Loucy (cell line): ENCODE measurements at regions not wholly inside any gene's neighbourhood (a gene's known extent, or its start where the extent isn't known, plus 50 kb on each side); places are given as distances from the start of the nearest gene placed in this dataset.
A peak's percentile ranks its signal among the peaks of the same experiment; 100 is the strongest.

Experiments
- H2AFZ ChIP-seq: fragments of 200-600 bp; sonication (generic); 2 replicates; pipeline ENCODE4 v1.6.0; 2016; ENCODE audit warnings: antibody characterized with exemption, mild to moderate bottlenecking, low read length, moderate library complexity
- H3F3A ChIP-seq: fragments of 200-600 bp; 2 replicates; pipeline ENCODE4 v1.6.0; 2016; ENCODE audit warnings: antibody characterized with exemption, low read depth, mild to moderate bottlenecking
- H3K27me3 ChIP-seq: fragments of 200-600 bp; sonication (generic); 2 replicates; pipeline ENCODE4 v1.6.1; 2014; ENCODE audit warnings: low read length, mild to moderate bottlenecking; ENCODE audit not compliant: insufficient read depth, poor library complexity, severe bottlenecking
- H3K36me3 ChIP-seq: fragments of 200-600 bp; sonication (generic); 2 replicates; pipeline ENCODE4 v1.6.1; 2016; ENCODE audit warnings: low read length; ENCODE audit not compliant: insufficient read depth
- H3K4me1 ChIP-seq: fragments of 200-600 bp; sonication (generic); 2 replicates; pipeline ENCODE4 v1.5.1; 2014; ENCODE audit warnings: low read length, mild to moderate bottlenecking; ENCODE audit not compliant: insufficient read depth, poor library complexity, severe bottlenecking
- H3K4me2 ChIP-seq: fragments of 200-600 bp; sonication (generic); 2 replicates; pipeline ENCODE4 v1.6.0; 2014; ENCODE audit warnings: antibody characterized with exemption, low read length, low read depth, mild to moderate bottlenecking; ENCODE audit not compliant: poor library complexity, severe bottlenecking
- H3K4me3 ChIP-seq: fragments of 200-600 bp; sonication (generic); 2 replicates; pipeline ENCODE4 v1.5.1; 2014; ENCODE audit warnings: low read length, mild to moderate bottlenecking, mixed read lengths; ENCODE audit not compliant: poor library complexity, severe bottlenecking
- H3K79me2 ChIP-seq: fragments of 200-600 bp; sonication (generic); 2 replicates; pipeline ENCODE4 v1.6.1; 2014; ENCODE audit warnings: low read length; ENCODE audit not compliant: insufficient read depth
- H3K9ac ChIP-seq: fragments of 200-600 bp; sonication (generic); 2 replicates; pipeline ENCODE4 v1.6.0; 2014; ENCODE audit warnings: mild to moderate bottlenecking, low read depth, low read length, moderate library complexity; ENCODE audit not compliant: poor library complexity, severe bottlenecking
- H3K9me2 ChIP-seq: fragments of 200-600 bp; sonication (generic); replicated peaks from 2 replicates; pipeline ENCODE4 v1.6.1; 2016; ENCODE audit warnings: low read depth, low read length, mixed read lengths
- H3K9me3 ChIP-seq: fragments of 200-600 bp; sonication (generic); 2 replicates; pipeline ENCODE4 v1.6.1; 2014; ENCODE audit warnings: mild to moderate bottlenecking, antibody characterized with exemption, low read length, low read depth; ENCODE audit not compliant: insufficient read depth
- H4K20me1 ChIP-seq: fragments of 200-600 bp; sonication (generic); 2 replicates; pipeline ENCODE4 v1.6.0; 2014; ENCODE audit warnings: antibody characterized with exemption, low read length, mild to moderate bottlenecking; ENCODE audit not compliant: insufficient read depth, poor library complexity, severe bottlenecking
- EZH2phosphoT487 ChIP-seq: fragments of 200-600 bp; IDR thresholded peaks from 2 replicates; pipeline ENCODE4 v1.6.1; 2018; ENCODE audit warnings: antibody characterized with exemption, mild to moderate bottlenecking, moderate library complexity, borderline replicate concordance
- TF ChIP-seq, protein P1 (sequence below): fragments of 200-600 bp; sonication (generic); conservative IDR thresholded peaks from 2 replicates; pipeline ENCODE4 v1.5.1; 2014; ENCODE audit warnings: mild to moderate bottlenecking, antibody characterized with exemption, low read length

DNA sequence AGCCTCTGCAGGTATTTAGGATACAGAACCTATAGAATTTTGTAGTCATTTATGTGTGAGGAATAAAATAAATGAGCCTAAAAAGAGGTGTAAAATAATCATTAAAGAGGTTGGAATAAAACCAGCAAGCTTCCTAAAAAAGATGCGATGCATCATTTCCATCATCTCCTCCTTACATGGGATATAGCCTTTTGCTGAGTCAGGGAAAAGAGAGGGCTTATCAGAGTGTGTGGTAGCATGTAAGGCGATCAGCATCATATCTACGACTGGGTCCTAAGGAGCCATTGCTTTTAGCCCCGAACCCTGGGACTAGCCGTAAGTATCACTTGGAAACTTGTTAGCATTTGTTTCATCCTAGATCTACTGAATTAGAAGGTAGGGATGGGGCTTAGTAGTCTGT, 94.9 kb downstream of the DTWD1 start:
- Histone ChIP-seq H3K4me1 (peaks cover 28% of the 10 kb centered on the region), H3K4me2 (peak overlapping the region; percentile 45), H4K20me1 (no peaks in the 10 kb centered on the region), H3K27me3 (no peaks in the 10 kb centered on the region), H3K79me2 (no peaks in the 10 kb centered on the region), H3K9me3 (peaks cover 7% of the 10 kb centered on the region; the same call in 1 of the 2 replicates), H3F3A (no peaks in the 10 kb centered on the region), H3K4me3 (no peak overlapping the region), H3K9me2 (no peaks in the 10 kb centered on the region), H2AFZ (no peak overlapping the region), H3K9ac (no peak overlapping the region), H3K36me3 (no peaks in the 10 kb centered on the region)
- TF ChIP-seq, protein P1, sequence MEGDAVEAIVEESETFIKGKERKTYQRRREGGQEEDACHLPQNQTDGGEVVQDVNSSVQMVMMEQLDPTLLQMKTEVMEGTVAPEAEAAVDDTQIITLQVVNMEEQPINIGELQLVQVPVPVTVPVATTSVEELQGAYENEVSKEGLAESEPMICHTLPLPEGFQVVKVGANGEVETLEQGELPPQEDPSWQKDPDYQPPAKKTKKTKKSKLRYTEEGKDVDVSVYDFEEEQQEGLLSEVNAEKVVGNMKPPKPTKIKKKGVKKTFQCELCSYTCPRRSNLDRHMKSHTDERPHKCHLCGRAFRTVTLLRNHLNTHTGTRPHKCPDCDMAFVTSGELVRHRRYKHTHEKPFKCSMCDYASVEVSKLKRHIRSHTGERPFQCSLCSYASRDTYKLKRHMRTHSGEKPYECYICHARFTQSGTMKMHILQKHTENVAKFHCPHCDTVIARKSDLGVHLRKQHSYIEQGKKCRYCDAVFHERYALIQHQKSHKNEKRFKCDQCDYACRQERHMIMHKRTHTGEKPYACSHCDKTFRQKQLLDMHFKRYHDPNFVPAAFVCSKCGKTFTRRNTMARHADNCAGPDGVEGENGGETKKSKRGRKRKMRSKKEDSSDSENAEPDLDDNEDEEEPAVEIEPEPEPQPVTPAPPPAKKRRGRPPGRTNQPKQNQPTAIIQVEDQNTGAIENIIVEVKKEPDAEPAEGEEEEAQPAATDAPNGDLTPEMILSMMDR, result no peak
- no peak for TF ChIP-seq EZH2phosphoT487

DNA sequence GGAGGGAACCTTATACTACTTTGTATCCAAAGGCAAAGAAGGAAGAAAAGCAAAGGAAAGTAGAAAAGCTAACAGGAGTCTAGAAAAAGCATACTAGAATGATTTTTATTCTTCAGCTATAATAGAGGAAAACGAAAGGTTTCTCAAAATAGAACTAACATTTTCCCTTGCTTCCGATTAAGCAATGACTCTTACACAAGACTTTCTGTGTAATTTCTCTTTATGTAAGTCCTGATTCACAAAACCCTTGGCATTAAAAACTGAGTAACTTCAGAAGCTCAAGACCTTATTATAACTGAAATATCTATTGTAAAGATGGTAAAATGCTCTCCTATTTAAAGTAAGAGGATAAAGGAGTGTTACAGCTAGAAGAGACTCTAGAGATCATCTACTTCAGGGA, 97.4 kb downstream of the DTWD1 start:
- no peaks in the 10 kb centered on the region for H4K20me1 ChIP-seq
- peaks cover 21% of the 10 kb centered on the region for H3K4me1 ChIP-seq
- no peaks in the 10 kb centered on the region for H3K9me3 ChIP-seq
- H2AFZ ChIP-seq, result no peak overlapping the region
- no peaks in the 10 kb centered on the region for H3F3A ChIP-seq
- H3K79me2 ChIP-seq, result no peaks in the 10 kb centered on the region
- H3K9me2 ChIP-seq, result no peaks in the 10 kb centered on the region
- no peak overlapping the region for H3K4me2 ChIP-seq
- H3K27me3 ChIP-seq, result no peaks in the 10 kb centered on the region
- H3K9ac ChIP-seq, result no peak overlapping the region
- no peak for TF ChIP-seq EZH2phosphoT487
- TF ChIP-seq, protein P1, result no peak
- no peaks in the 10 kb centered on the region for H3K36me3 ChIP-seq
- H3K4me3 ChIP-seq, result no peak overlapping the region

DNA sequence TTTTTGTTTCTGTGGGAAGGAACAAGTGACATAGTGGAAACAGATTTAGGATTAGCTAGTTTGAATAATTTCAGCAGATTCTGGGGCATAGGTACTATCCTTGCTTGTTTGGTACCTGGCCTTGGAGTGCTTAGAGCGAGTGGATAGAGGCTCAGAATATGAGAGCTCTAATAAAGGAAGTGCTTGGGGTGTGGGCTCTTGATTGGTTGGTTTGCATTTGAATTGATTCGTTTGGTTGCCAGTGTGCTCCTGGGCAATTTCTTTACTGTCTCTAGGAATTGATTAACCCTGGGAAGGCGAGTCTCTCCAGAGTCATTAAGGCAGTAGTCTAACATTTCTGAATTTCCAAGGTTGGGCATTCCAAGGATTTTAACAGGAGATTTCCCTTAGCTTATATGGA, 98.0 kb downstream of the DTWD1 start:
- H3K79me2 ChIP-seq, result no peaks in the 10 kb centered on the region
- no peak overlapping the region for H2AFZ ChIP-seq
- H3K4me2 ChIP-seq, result no peak overlapping the region
- no peak overlapping the region for H3K4me3 ChIP-seq
- TF ChIP-seq EZH2phosphoT487, result no peak
- TF ChIP-seq, protein P1, result no peak
- H3K36me3 ChIP-seq, result no peaks in the 10 kb centered on the region
- no peaks in the 10 kb centered on the region for H3F3A ChIP-seq
- H3K9ac ChIP-seq, result no peak overlapping the region
- no peaks in the 10 kb centered on the region for H3K27me3 ChIP-seq
- no peaks in the 10 kb centered on the region for H3K9me2 ChIP-seq
- H3K9me3 ChIP-seq, result no peaks in the 10 kb centered on the region
- H4K20me1 ChIP-seq, result no peaks in the 10 kb centered on the region
- peaks cover 16% of the 10 kb centered on the region for H3K4me1 ChIP-seq
